ENCODE measurements at regions not wholly inside any gene's neighbourhood (a gene's known extent, or its start where the extent isn't known, plus 50 kb on each side); places are given as distances from the start of the nearest gene placed in this dataset.

- no peak overlapping the region for H3K27ac Mint-ChIP-seq
- Histone ChIP-seq H3K4me3 (no peak overlapping the region), H3K9me2 (ENCODE audit: insufficient read depth) (peaks cover 26% of the 10 kb centered on the region; the same call in 1 of the 2 replicates), H3K4me2 (no peak overlapping the region), H3K36me3 (ENCODE audit: insufficient read depth) (no peaks in the 10 kb centered on the region), H3F3A (replicated peaks; ENCODE audit: low read depth) (no peaks in the 10 kb centered on the region), H3K27me3 (ENCODE audit: insufficient read depth) (no peaks in the 10 kb centered on the region), H3K27ac (ENCODE audit: low read depth) (no peak overlapping the region), H3K4me1 (ENCODE audit: insufficient read depth) (no peaks in the 10 kb centered on the region), H3K79me2 (replicated peaks; ENCODE audit: insufficient read depth) (no peaks in the 10 kb centered on the region), H2AFZ (no peak overlapping the region), H4K20me1 (replicated peaks; ENCODE audit: insufficient read depth) (no peaks in the 10 kb centered on the region)
- H3K4me1 Mint-ChIP-seq: peaks cover 4% of the 10 kb centered on the region; the same call in 2 of the 3 replicates
- no peaks in the 10 kb centered on the region for H3K9me3 Mint-ChIP-seq
- H3K27me3 Mint-ChIP-seq (ENCODE audit: insufficient read depth, low read depth, poor library complexity): peaks cover 1% of the 10 kb centered on the region
- ATAC-seq: no peak
- no peak overlapping the region for H3K4me3 Mint-ChIP-seq
- TF ChIP-seq REST (IDR thresholded peaks at IDR 0.05; ENCODE audit: unreplicated experiment) (no peak), EZH2phosphoT487 (IDR thresholded peaks at IDR 0.05; ENCODE audit: unreplicated experiment) (no peak), ZNF462 (CRISPR knock-in tag; IDR thresholded peaks at IDR 0.05) (no peak), ZNF331 (CRISPR knock-in tag; IDR thresholded peaks at IDR 0.05; ENCODE audit: low read depth) (no peak), JUNB (IDR thresholded peaks at IDR 0.05; ENCODE audit: unreplicated experiment) (no peak)
- no peak for DNase-seq (ENCODE audit: low spot score)
- no peaks in the 10 kb centered on the region for H3K36me3 Mint-ChIP-seq (ENCODE audit: low read depth)
Observed at GRCh38 chr18:37710726-37711125, 145.1 kb upstream of the CELF4 start.

All from GM23338 (cell line).